Astrocyte (in vitro differentiated cells and primary cell): ENCODE measurements at regions not wholly inside any gene's neighbourhood (a gene's known extent, or its start where the extent isn't known, plus 50 kb on each side); places are given as distances from the start of the nearest gene placed in this dataset.

Source experiments
- EZH2 ChIP-seq: IDR thresholded peaks from 2 replicates; pipeline ENCODE4 v1.6.1; 2012; ENCODE audit warnings: mild to moderate bottlenecking, low read length, inconsistent platforms; ENCODE audit not compliant: insufficient read depth
- TF ChIP-seq, protein P1 (sequence below): IDR thresholded peaks from 2 replicates; pipeline ENCODE4 v1.5.1; 2011; ENCODE audit warnings: low read depth, mild to moderate bottlenecking, inconsistent platforms, low read length, moderate library complexity; ENCODE audit not compliant: insufficient read depth

DNA sequence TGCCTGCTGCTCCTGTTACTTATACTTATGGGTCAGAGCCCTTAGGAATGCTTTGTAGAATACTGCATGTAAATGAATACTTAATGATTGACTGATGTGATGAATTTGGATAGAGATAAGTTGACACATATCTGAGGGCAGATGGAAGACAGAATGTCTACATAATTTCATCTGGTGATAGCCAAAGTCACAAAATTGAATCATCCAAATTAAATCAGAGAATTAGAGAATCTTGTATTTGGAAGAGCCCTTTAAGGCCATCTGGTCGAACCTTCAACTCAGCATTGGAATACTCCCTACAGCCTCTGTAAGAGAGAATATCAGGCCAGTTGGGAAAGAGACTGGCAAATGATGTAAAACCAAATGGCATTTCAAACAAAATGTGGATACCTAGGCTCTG lies 944.8 kb downstream of the RPA4 start:
- TF ChIP-seq, protein P1, sequence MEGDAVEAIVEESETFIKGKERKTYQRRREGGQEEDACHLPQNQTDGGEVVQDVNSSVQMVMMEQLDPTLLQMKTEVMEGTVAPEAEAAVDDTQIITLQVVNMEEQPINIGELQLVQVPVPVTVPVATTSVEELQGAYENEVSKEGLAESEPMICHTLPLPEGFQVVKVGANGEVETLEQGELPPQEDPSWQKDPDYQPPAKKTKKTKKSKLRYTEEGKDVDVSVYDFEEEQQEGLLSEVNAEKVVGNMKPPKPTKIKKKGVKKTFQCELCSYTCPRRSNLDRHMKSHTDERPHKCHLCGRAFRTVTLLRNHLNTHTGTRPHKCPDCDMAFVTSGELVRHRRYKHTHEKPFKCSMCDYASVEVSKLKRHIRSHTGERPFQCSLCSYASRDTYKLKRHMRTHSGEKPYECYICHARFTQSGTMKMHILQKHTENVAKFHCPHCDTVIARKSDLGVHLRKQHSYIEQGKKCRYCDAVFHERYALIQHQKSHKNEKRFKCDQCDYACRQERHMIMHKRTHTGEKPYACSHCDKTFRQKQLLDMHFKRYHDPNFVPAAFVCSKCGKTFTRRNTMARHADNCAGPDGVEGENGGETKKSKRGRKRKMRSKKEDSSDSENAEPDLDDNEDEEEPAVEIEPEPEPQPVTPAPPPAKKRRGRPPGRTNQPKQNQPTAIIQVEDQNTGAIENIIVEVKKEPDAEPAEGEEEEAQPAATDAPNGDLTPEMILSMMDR: no peak
- no peak for TF ChIP-seq EZH2
